T-cell (primary cell): ENCODE measurements at regions not wholly inside any gene's neighbourhood (a gene's known extent, or its start where the extent isn't known, plus 50 kb on each side); places are given as distances from the start of the nearest gene placed in this dataset.
A peak's percentile ranks its signal among the peaks of the same experiment; 100 is the strongest.

Source experiments
- ATAC-seq, 4 experiments: fragments of 200-7000 bp in 3 of 4; fragments of 150-1000 bp in 1 of 4; cut with Tn5 transposase; replicated peaks in 1 of 4; 1 replicate in 3 of 4; 2 replicates in 1 of 4; pipeline ENCODE4 v1.10.0; 2021; ENCODE audit warnings: moderate library complexity in 3 of 4, mild to moderate bottlenecking in 2 of 4, moderate number of reproducible peaks in 1 of 4
- CTCF ChIA-PET, 2 donors: fragments of 300-600 bp; sonication (Branson Sonifier 250); formaldehyde crosslinking; loops; one replicate each; lab custom pipeline; 2022; ENCODE audit warnings: antibody characterized with exemption in 2 of 2; lab: Charles Lee
- POLR2A ChIA-PET, 2 donors: fragments of 300-600 bp; sonication (Branson Sonifier 250); formaldehyde crosslinking; loops; one replicate each; lab custom pipeline; 2022; ENCODE audit warnings: antibody characterized with exemption in 2 of 2; lab: Charles Lee
- DNase-seq, 35 experiments: peaks; one replicate each; pipeline versions ENCODE4 v3.0.0 to v3.0.0-alpha.2; 2013 to 2023
- H3K27ac ChIP-seq: one replicate; pipeline ENCODE4 v1.5.1; 2013; ENCODE audit warnings: low read length
- H3K27me3 ChIP-seq, 2 experiments: replicated peaks in 1 of 2; 1 replicate in 1 of 2; 2 replicates in 1 of 2; pipeline versions ENCODE4 v1.6.1 to v1.7.0; 2013; ENCODE audit warnings: low read length in 1 of 2, mixed read lengths in 1 of 2; ENCODE audit not compliant: control insufficient read depth in 2 of 2, insufficient read depth in 2 of 2; ENCODE audit errors: extremely low read depth in 1 of 2
- H3K36me3 ChIP-seq, 2 donors: 1 replicate in 1 of 2; 2 replicates in 1 of 2; pipeline versions ENCODE4 v1.6.1 to v1.7.0; 2013; ENCODE audit warnings: low read length in 1 of 2; ENCODE audit not compliant: control insufficient read depth in 2 of 2, insufficient read depth in 1 of 2; ENCODE audit errors: extremely low read depth in 1 of 2
- H3K4me1 ChIP-seq, 2 experiments: 1 replicate in 1 of 2; 2 replicates in 1 of 2; pipeline versions ENCODE4 v1.6.1 to v1.7.0; 2013; ENCODE audit warnings: low read length in 2 of 2, mixed read lengths in 1 of 2; ENCODE audit not compliant: insufficient read depth in 2 of 2, control insufficient read depth in 1 of 2; ENCODE audit errors: extremely low read depth in 1 of 2
- H3K4me3 ChIP-seq, 2 donors: 1 replicate in 1 of 2; 2 replicates in 1 of 2; pipeline versions ENCODE4 v1.5.1 to v1.7.0; 2013; ENCODE audit warnings: mild to moderate bottlenecking in 2 of 2, low read length in 1 of 2, moderate library complexity in 1 of 2; ENCODE audit not compliant: control insufficient read depth in 1 of 2; ENCODE audit errors: extremely low read depth in 1 of 2
- H3K9me3 ChIP-seq: 2 replicates; pipeline ENCODE4 v1.7.0; 2013
- H3K27ac Mint-ChIP-seq, 2 donors: one replicate each; pipeline ENCODE4 v1.8.0; 2020 to 2021; ENCODE audit warnings: mild to moderate bottlenecking in 2 of 2, mixed read lengths in 2 of 2
- H3K27me3 Mint-ChIP-seq, 2 donors: one replicate each; pipeline ENCODE4 v1.8.0; 2021 to 2022; ENCODE audit warnings: mixed read lengths in 2 of 2
- H3K36me3 Mint-ChIP-seq: one replicate; pipeline ENCODE4 v1.8.0; 2021; ENCODE audit warnings: mixed read lengths
- H3K4me1 Mint-ChIP-seq, 3 donors: one replicate each; pipeline ENCODE4 v1.8.0; 2020 to 2022; ENCODE audit warnings: mixed read lengths in 3 of 3, mild to moderate bottlenecking in 1 of 3
- H3K4me3 Mint-ChIP-seq, 3 donors: one replicate each; pipeline ENCODE4 v1.8.0; 2020 to 2022; ENCODE audit warnings: mild to moderate bottlenecking in 3 of 3, mixed read lengths in 3 of 3, moderate library complexity in 3 of 3
- H3K9me3 Mint-ChIP-seq, 3 donors: one replicate each; pipeline ENCODE4 v1.8.0; 2020 to 2022; ENCODE audit warnings: mixed read lengths in 3 of 3
- WGBS: methylation state at CpG from one replicate; pipeline ENCODE4 v1.1.5; 2013; ENCODE audit warnings: missing lambda C conversion rate; ENCODE audit not compliant: insufficient coverage; 5-methylcytosine and 5-hydroxymethylcytosine counted together

DNA sequence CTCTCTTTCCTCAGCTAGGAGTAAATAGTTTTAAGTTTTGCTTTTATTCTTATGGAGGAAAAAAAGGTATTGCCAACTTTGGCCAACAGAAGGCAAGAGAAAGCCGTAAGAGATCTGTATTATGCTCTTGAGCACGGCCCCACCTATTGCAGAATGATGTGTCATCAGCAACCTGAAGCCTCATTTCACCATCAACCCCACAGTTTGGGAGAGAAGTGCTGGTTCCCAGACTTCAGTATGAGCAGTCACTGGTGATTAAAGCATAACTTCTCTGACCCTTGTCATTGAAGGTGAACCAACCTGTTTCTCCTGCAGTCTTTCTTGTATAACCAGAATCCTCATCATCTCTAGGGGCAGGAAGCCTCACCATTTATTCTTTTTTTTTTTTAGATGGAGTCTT lies 100.2 kb downstream of the SIPA1L2 start:
- ChIA-PET CTCF (no interaction called here), POLR2A (interaction anchor here in 1 of 2 donors (0.6 kb wide), 1 partner anchor 700 kb away, joined by 3 read pairs; no protein-coding TSS in a partner anchor)
- Mint-ChIP-seq H3K9me3 (no peaks in the 10 kb centered on the region), H3K4me3 (no peak overlapping the region), H3K27ac (no peak overlapping the region), H3K27me3 (no peaks in the 10 kb centered on the region), H3K4me1 (peaks cover 16 to 21% (median 18%) of the 10 kb centered on the region in 3 donors), H3K36me3 (no peaks in the 10 kb centered on the region)
- no peak for DNase-seq
- no peak overlapping the region for H3K27ac ChIP-seq
- no CpG with 5 or more reads among the region's 2 CpGs for WGBS
- H3K27me3 ChIP-seq, result no peaks in the 10 kb centered on the region
- H3K4me3 ChIP-seq, result no peak overlapping the region
- H3K36me3 ChIP-seq, result no peaks in the 10 kb centered on the region
- peaks cover 12 to 13% of the 10 kb centered on the region in 2 experiments for H3K4me1 ChIP-seq
- H3K9me3 ChIP-seq, result no peaks in the 10 kb centered on the region
- ATAC-seq, result no peak

DNA sequence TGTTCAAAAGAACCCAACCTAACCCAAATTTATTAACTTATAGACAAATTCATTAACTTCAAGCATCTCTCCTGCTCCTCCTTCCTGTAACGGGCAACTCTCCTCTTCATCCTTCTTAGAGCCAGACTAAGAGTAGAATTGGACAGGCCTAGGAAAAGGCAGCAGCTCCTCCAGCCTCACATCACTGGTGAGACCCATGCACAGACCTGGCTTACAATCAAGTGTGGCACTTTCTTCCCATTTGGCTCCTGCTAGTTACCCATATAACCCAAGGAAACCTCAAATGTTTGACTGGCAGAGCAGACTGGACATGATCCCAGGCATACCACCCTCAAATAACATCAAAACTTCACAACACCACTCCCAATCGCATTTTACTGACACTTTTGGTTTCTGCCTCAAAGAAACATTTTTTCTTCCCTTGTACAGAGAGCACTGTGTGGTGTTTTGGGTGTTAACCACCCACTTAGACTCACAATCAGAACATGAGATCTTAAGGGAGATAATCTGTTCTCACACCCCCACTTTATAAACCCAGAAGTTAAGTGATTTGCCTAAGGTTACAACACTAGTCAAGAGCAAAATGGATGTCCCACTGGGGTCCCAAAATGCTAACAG lies 101.4 kb downstream of the SIPA1L2 start:
- H3K4me3 Mint-ChIP-seq, result no peak overlapping the region

DNA sequence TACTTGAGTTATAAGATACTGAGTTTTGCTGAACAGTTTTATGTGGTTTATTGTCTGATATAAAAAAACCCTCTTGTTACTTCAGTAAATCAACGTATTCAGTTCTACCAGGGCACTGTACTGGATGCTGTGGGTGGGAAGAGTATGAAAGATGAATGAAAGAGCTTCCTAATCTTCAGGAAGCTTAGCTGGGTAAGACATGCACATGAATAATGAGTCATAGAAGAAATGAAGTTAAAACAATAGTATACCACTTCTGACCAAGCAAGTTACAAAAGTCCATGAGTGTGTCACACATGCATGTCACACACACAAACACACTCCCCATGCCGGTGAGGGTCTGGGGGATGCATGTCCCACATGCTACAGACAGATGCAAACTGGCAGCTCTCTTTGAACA lies 105.9 kb downstream of the SIPA1L2 start:
- H3K4me1 ChIP-seq, result peaks cover 4 to 11% of the 10 kb centered on the region in 2 experiments
- no peaks in the 10 kb centered on the region for H3K36me3 ChIP-seq
- Mint-ChIP-seq H3K4me1 (peaks cover 9 to 22% (median 10%) of the 10 kb centered on the region in 3 donors), H3K27me3 (peaks cover 0 to 5% of the 10 kb centered on the region in 2 donors), H3K36me3 (no peaks in the 10 kb centered on the region), H3K27ac (no peak overlapping the region), H3K9me3 (no peaks in the 10 kb centered on the region), H3K4me3 (no peak overlapping the region)
- ATAC-seq, result no peak
- ChIA-PET POLR2A (no interaction called here), CTCF (interaction anchor here in 1 of 2 donors (0.6 kb wide), 1 partner anchor 24 kb away, joined by 3 read pairs; no protein-coding TSS in a partner anchor)
- no peaks in the 10 kb centered on the region for H3K9me3 ChIP-seq
- H3K4me3 ChIP-seq, result no peak overlapping the region
- H3K27me3 ChIP-seq, result no peaks in the 10 kb centered on the region
- no peak overlapping the region for H3K27ac ChIP-seq
- no peak for DNase-seq
- WGBS, result no CpG with 5 or more reads among the region's 2 CpGs

More for the DNA sequence above, 101.4 kb downstream of the SIPA1L2 start:
- H3K4me3 ChIP-seq, result no peak overlapping the region
- ChIA-PET CTCF (no interaction called here), POLR2A (no interaction called here)
- 58% methylated on average over 1 of the region's 2 CpGs for WGBS
- Mint-ChIP-seq H3K9me3 (no peaks in the 10 kb centered on the region), H3K4me1 (peaks cover 16 to 22% (median 21%) of the 10 kb centered on the region in 3 donors), H3K27ac (peak overlapping the region; percentile 78 to 89), H3K27me3 (no peaks in the 10 kb centered on the region), H3K36me3 (no peaks in the 10 kb centered on the region)
- H3K27ac ChIP-seq, result peak overlapping the region; percentile 34
- H3K9me3 ChIP-seq, result no peaks in the 10 kb centered on the region
- no peaks in the 10 kb centered on the region for H3K27me3 ChIP-seq
- peak in 3 of 4 experiments; percentile 24 to 84 (median 47) for ATAC-seq
- DNase-seq, result peak in 3 of 35 experiments; percentile 0 to 47 (median 1)
- H3K36me3 ChIP-seq, result no peaks in the 10 kb centered on the region
- H3K4me1 ChIP-seq, result peaks cover 12 to 13% of the 10 kb centered on the region in 2 experiments

DNA sequence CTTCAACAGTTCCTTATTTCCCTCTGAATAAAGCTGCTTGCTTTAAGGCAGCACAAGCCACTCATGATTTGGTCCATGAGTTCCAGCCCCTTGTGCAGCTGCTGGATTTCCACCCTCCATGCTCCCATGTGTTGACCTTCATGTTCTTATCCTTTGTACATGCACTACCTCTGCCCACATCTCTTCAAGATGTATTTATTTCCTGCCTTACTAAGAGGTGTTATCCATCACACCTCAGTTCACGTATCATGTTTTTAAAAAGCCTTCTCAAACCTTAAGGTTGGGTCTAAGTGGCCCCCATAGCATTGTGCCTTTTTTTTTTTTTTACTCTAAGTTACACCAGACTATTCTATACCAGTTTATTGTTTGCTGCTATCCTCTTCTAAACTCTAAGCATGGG lies 107.7 kb downstream of the SIPA1L2 start:
- Mint-ChIP-seq H3K27me3 (peaks cover 1 to 8% of the 10 kb centered on the region in 2 donors), H3K27ac (no peak overlapping the region), H3K4me1 (peaks cover 0 to 12% (median 0%) of the 10 kb centered on the region in 3 donors), H3K9me3 (no peaks in the 10 kb centered on the region), H3K36me3 (no peaks in the 10 kb centered on the region), H3K4me3 (no peak overlapping the region)
- no peaks in the 10 kb centered on the region for H3K36me3 ChIP-seq
- H3K4me1 ChIP-seq, result peaks cover 0 to 4% of the 10 kb centered on the region in 2 experiments
- no peak for ATAC-seq
- CTCF ChIA-PET, result no interaction called here
- POLR2A ChIA-PET, result no interaction called here
- H3K27ac ChIP-seq, result no peak overlapping the region
- no peaks in the 10 kb centered on the region for H3K9me3 ChIP-seq
- WGBS, result 33% methylated on average over 1 of the region's 1 CpG
- H3K27me3 ChIP-seq, result no peaks in the 10 kb centered on the region
- H3K4me3 ChIP-seq, result no peak overlapping the region
- DNase-seq, result no peak

DNA sequence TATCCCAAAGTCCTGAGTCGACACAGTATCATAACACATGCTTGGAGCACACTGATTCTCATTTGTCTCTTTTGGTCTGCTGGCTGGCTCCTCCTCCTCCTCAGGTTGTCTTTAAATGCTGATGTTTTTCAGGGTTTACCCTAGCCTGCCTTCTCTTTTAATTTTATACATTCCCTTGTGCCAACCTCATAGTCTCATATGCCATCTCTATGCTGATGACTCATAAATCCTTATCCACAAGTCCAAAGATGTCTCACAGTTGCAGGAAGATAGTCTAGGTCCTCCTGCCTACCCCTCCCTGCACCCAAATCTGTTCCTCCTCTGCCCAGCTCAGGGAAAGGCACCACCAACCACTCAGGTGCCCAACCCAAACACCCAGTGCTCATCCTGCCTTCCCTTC lies 108.3 kb downstream of the SIPA1L2 start:
- Mint-ChIP-seq H3K4me3 (no peak overlapping the region), H3K36me3 (no peaks in the 10 kb centered on the region), H3K4me1 (peaks cover 0 to 12% (median 0%) of the 10 kb centered on the region in 3 donors), H3K9me3 (no peaks in the 10 kb centered on the region), H3K27ac (no peak overlapping the region), H3K27me3 (peaks cover 2 to 8% of the 10 kb centered on the region in 2 donors)
- ATAC-seq (no peak), DNase-seq (no peak)
- Histone ChIP-seq H3K9me3 (no peaks in the 10 kb centered on the region), H3K4me1 (peaks cover 0 to 4% of the 10 kb centered on the region in 2 experiments), H3K27ac (no peak overlapping the region), H3K4me3 (no peak overlapping the region), H3K27me3 (no peaks in the 10 kb centered on the region), H3K36me3 (no peaks in the 10 kb centered on the region)
- ChIA-PET POLR2A (no interaction called here), CTCF (no interaction called here)
- WGBS, result 100% methylated on average over 1 of the region's 1 CpG

DNA sequence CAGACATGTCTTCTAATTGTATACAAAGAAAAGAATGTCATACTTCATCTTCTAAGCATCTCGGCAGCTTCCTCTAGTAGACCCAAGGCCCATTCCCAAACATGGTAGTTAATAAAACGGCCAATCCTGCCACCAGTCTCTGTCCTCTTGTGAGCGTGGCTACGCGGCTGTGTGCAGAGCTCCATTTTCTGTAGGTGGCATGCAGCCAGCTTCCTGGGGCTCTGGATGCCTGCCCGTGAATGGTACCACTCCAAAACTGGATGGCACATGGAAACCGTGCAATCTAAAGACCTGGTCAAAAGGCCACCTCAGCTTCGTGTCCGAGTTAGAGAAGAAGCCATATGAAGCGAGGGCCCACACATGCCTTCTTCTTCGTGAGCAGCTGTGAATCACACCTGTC lies 110.7 kb downstream of the SIPA1L2 start:
- H3K36me3 Mint-ChIP-seq, result no peaks in the 10 kb centered on the region
- WGBS, result 91% methylated on average over 7 of the region's 11 CpGs
- ChIA-PET POLR2A (no interaction called here), CTCF (no interaction called here)
- Histone ChIP-seq H3K36me3 (no peaks in the 10 kb centered on the region), H3K4me1 (no peaks in the 10 kb centered on the region), H3K9me3 (no peaks in the 10 kb centered on the region), H3K4me3 (no peak overlapping the region), H3K27ac (no peak overlapping the region), H3K27me3 (no peaks in the 10 kb centered on the region)
- no peak overlapping the region for H3K4me3 Mint-ChIP-seq
- H3K27ac Mint-ChIP-seq, result no peak overlapping the region
- DNase-seq, result no peak
- no peak for ATAC-seq
- H3K4me1 Mint-ChIP-seq, result peaks cover 0 to 10% (median 0%) of the 10 kb centered on the region in 3 donors
- peaks cover 2 to 8% of the 10 kb centered on the region in 2 donors for H3K27me3 Mint-ChIP-seq
- H3K9me3 Mint-ChIP-seq, result no peaks in the 10 kb centered on the region
